Hepatocyte (in vitro differentiated cells): ENCODE measurements at regions not wholly inside any gene's neighbourhood (a gene's known extent, or its start where the extent isn't known, plus 50 kb on each side); places are given as distances from the start of the nearest gene placed in this dataset.

ENCODE experiments used
- DNase-seq: peaks from one replicate; pipeline ENCODE4 v3.0.0-alpha.2; 2016; ENCODE audit warnings: low spot score
- H2AFZ ChIP-seq: fragments of 200-600 bp; sonication (generic); 2 replicates; pipeline ENCODE4 v1.6.0; 2016; ENCODE audit warnings: antibody characterized with exemption, mild to moderate bottlenecking
- H3K27ac ChIP-seq: fragments of 200-600 bp; sonication (generic); 2 replicates; pipeline ENCODE4 v1.5.1; 2016; ENCODE audit warnings: mild to moderate bottlenecking
- H3K27me3 ChIP-seq: fragments of 200-600 bp; sonication (generic); 2 replicates; pipeline ENCODE4 v1.6.1; 2016
- H3K36me3 ChIP-seq: fragments of 200-600 bp; sonication (generic); replicated peaks from 2 replicates; pipeline ENCODE4 v1.5.1; 2016; ENCODE audit warnings: low read depth; ENCODE audit not compliant: insufficient read depth
- H3K4me1 ChIP-seq: fragments of 200-600 bp; sonication (generic); 2 replicates; pipeline ENCODE4 v1.5.1; 2016; ENCODE audit warnings: mild to moderate bottlenecking, moderate library complexity; ENCODE audit not compliant: insufficient read depth
- H3K4me2 ChIP-seq: fragments of 200-600 bp; sonication (generic); 2 replicates; pipeline ENCODE4 v1.6.0; 2016
- H3K4me3 ChIP-seq: fragments of 200-600 bp; sonication (generic); 2 replicates; pipeline ENCODE4 v1.5.1; 2016; ENCODE audit warnings: mild to moderate bottlenecking
- H3K79me2 ChIP-seq: fragments of 200-600 bp; sonication (generic); 2 replicates; pipeline ENCODE4 v1.6.0; 2017; ENCODE audit warnings: mild to moderate bottlenecking
- H3K9me2 ChIP-seq: fragments of 200-600 bp; sonication (generic); replicated peaks from 2 replicates; pipeline ENCODE4 v1.6.0; 2017; ENCODE audit warnings: mild to moderate bottlenecking; ENCODE audit not compliant: insufficient read depth
- H3K9me3 ChIP-seq: fragments of 200-600 bp; sonication (generic); 2 replicates; pipeline ENCODE4 v1.5.1; 2016; ENCODE audit warnings: low read depth, mild to moderate bottlenecking
- H4K20me1 ChIP-seq: fragments of 200-600 bp; sonication (generic); 2 replicates; pipeline ENCODE4 v1.6.0; 2016; ENCODE audit warnings: mild to moderate bottlenecking; ENCODE audit not compliant: insufficient read depth, poor library complexity, severe bottlenecking
- CTCF ChIP-seq: fragments of 200-600 bp; sonication (generic); IDR thresholded peaks from 2 replicates; pipeline ENCODE4 v1.5.1; 2016; ENCODE audit warnings: antibody characterized with exemption, mild to moderate bottlenecking; ENCODE audit not compliant: poor library complexity
- EZH2 ChIP-seq: fragments of 200-600 bp; sonication (generic); IDR thresholded peaks from 2 replicates; pipeline ENCODE4 v1.6.1; 2016; ENCODE audit warnings: antibody characterized with exemption, mild to moderate bottlenecking, borderline replicate concordance
- EZH2phosphoT487 ChIP-seq: fragments of 200-600 bp; sonication (generic); IDR thresholded peaks from one replicate; pipeline ENCODE4 v1.6.1; 2018; ENCODE audit warnings: antibody characterized with exemption, mild to moderate bottlenecking, low read depth, moderate library complexity; ENCODE audit not compliant: unreplicated experiment, severe bottlenecking
- WGBS: methylation state at CpG from one replicate; pipeline ENCODE4 v1.1.6; 2016; ENCODE audit warnings: low lambda C conversion rate; ENCODE audit errors: missing lambda C conversion rate; 5-methylcytosine and 5-hydroxymethylcytosine counted together

- DNase-seq: no peak
- Histone ChIP-seq H3K4me3 (no peak overlapping the region), H3K36me3 (no peaks in the 10 kb centered on the region), H4K20me1 (no peaks in the 10 kb centered on the region), H3K9me3 (no peaks in the 10 kb centered on the region), H3K27ac (no peak overlapping the region), H2AFZ (no peak overlapping the region), H3K4me2 (no peak overlapping the region), H3K4me1 (no peaks in the 10 kb centered on the region), H3K27me3 (no peaks in the 10 kb centered on the region), H3K79me2 (no peaks in the 10 kb centered on the region), H3K9me2 (no peaks in the 10 kb centered on the region)
- TF ChIP-seq CTCF (no peak), EZH2phosphoT487 (no peak), EZH2 (no peak)
- WGBS: 94% methylated on average over 2 of the region's 2 CpGs
Observed at GRCh38 chr6:145507239-145507638, 228.1 kb downstream of the EPM2A start.

GRCh38 chr6:145508107-145508506 lies 227.2 kb downstream of the EPM2A start:
- no peak for DNase-seq

GRCh38 chr6:145517492-145517891 lies 217.8 kb downstream of the EPM2A start:
- Histone ChIP-seq H4K20me1 (no peaks in the 10 kb centered on the region), H2AFZ (no peak overlapping the region), H3K27me3 (no peaks in the 10 kb centered on the region), H3K4me1 (no peaks in the 10 kb centered on the region), H3K27ac (no peak overlapping the region), H3K4me3 (no peak overlapping the region), H3K9me3 (no peaks in the 10 kb centered on the region), H3K36me3 (no peaks in the 10 kb centered on the region), H3K9me2 (no peaks in the 10 kb centered on the region), H3K79me2 (no peaks in the 10 kb centered on the region), H3K4me2 (no peak overlapping the region)
- no peak for DNase-seq
- 89% methylated on average over 4 of the region's 4 CpGs for WGBS
- no peak for TF ChIP-seq EZH2
- TF ChIP-seq CTCF: no peak
- no peak for TF ChIP-seq EZH2phosphoT487

More at GRCh38 chr6:145508107-145508506, 227.2 kb downstream of the EPM2A start:
- no peak overlapping the region for H3K4me2 ChIP-seq
- TF ChIP-seq EZH2: no peak
- no peak for TF ChIP-seq CTCF
- no peak for TF ChIP-seq EZH2phosphoT487
- no peaks in the 10 kb centered on the region for H3K36me3 ChIP-seq
- H3K4me3 ChIP-seq: no peak overlapping the region
- WGBS: 75% methylated on average over 1 of the region's 1 CpG
- H3K4me1 ChIP-seq: no peaks in the 10 kb centered on the region
- no peak overlapping the region for H2AFZ ChIP-seq
- H3K27ac ChIP-seq: no peak overlapping the region
- no peaks in the 10 kb centered on the region for H3K9me3 ChIP-seq
- H4K20me1 ChIP-seq: no peaks in the 10 kb centered on the region
- H3K79me2 ChIP-seq: no peaks in the 10 kb centered on the region
- H3K27me3 ChIP-seq: no peaks in the 10 kb centered on the region
- H3K9me2 ChIP-seq: no peaks in the 10 kb centered on the region

- Histone ChIP-seq H3K27ac (no peak overlapping the region), H4K20me1 (no peaks in the 10 kb centered on the region), H3K79me2 (no peaks in the 10 kb centered on the region), H3K36me3 (no peaks in the 10 kb centered on the region), H3K9me3 (no peaks in the 10 kb centered on the region), H2AFZ (no peak overlapping the region), H3K9me2 (no peaks in the 10 kb centered on the region), H3K4me2 (no peak overlapping the region), H3K4me3 (no peak overlapping the region), H3K27me3 (no peaks in the 10 kb centered on the region), H3K4me1 (no peaks in the 10 kb centered on the region)
- 93% methylated on average over 3 of the region's 3 CpGs for WGBS
- TF ChIP-seq EZH2 (no peak), CTCF (no peak)
- DNase-seq: no peak
Observed at GRCh38 chr6:145525038-145525437, 210.3 kb downstream of the EPM2A start.
